Tongue (tissue), 1 donor: ENCODE measurements at regions not wholly inside any gene's neighbourhood (a gene's known extent, or its start where the extent isn't known, plus 50 kb on each side); places are given as distances from the start of the nearest gene placed in this dataset.
A peak's percentile ranks its signal among the peaks of the same experiment; 100 is the strongest.
"Not testable (repeated sequence)": the region's sequence is repeated elsewhere in the genome, so short reads cannot be mapped to it uniquely, and the experiment has no call there.

Source experiments
- DNase-seq: peaks from one replicate; pipeline ENCODE4 v3.0.0-alpha.2; 2015

GRCh38 chr7:82624337-82624736, 180.8 kb upstream of the CACNA2D1 start:
- DNase-seq: no peak

GRCh38 chr7:82623812-82624211, 180.2 kb upstream of the CACNA2D1 start:
- no peak for DNase-seq

- DNase-seq: no peak
These were observed 173.6 kb upstream of the CACNA2D1 start for GRCh38 chr7:82617156-82617555.

- no peak for DNase-seq
These were observed 172.6 kb upstream of the CACNA2D1 start for GRCh38 chr7:82616059-82616728.

GRCh38 chr7:82615527-82615926, 171.9 kb upstream of the CACNA2D1 start:
- no peak for DNase-seq

- no peak for DNase-seq
These were observed 166.2 kb upstream of the CACNA2D1 start for GRCh38 chr7:82609746-82610145.

- peak; percentile 56 for DNase-seq
These were observed 161.8 kb upstream of the CACNA2D1 start for GRCh38 chr7:82605247-82605864.

GRCh38 chr7:82602066-82602465, 158.5 kb upstream of the CACNA2D1 start:
- no peak for DNase-seq

- peak; percentile 15 for DNase-seq
These were observed 157.0 kb upstream of the CACNA2D1 start for GRCh38 chr7:82600531-82600930.

- DNase-seq: no peak
These were observed 156.3 kb upstream of the CACNA2D1 start for GRCh38 chr7:82599895-82600294.

GRCh38 chr7:82598958-82599357, 155.4 kb upstream of the CACNA2D1 start:
- no peak for DNase-seq

- DNase-seq: not testable (repeated sequence)
These were observed 152.2 kb upstream of the CACNA2D1 start for GRCh38 chr7:82595795-82596194.

GRCh38 chr7:82595176-82595575, 151.6 kb upstream of the CACNA2D1 start:
- DNase-seq: no peak

GRCh38 chr7:82594665-82595064, 151.1 kb upstream of the CACNA2D1 start:
- DNase-seq: no peak

- DNase-seq: no peak
These were observed 150.2 kb upstream of the CACNA2D1 start for GRCh38 chr7:82593780-82594179.

- DNase-seq: no peak
These were observed 148.8 kb upstream of the CACNA2D1 start for GRCh38 chr7:82592416-82592815.

- DNase-seq: no peak
These were observed 135.5 kb upstream of the CACNA2D1 start for GRCh38 chr7:82579047-82579446.

GRCh38 chr7:82578430-82578829, 134.9 kb upstream of the CACNA2D1 start:
- peak; percentile 38 for DNase-seq

GRCh38 chr7:82572195-82572880, 128.8 kb upstream of the CACNA2D1 start:
- DNase-seq: peak; percentile 95

GRCh38 chr7:82571047-82571446, 127.5 kb upstream of the CACNA2D1 start:
- DNase-seq: not testable (repeated sequence)

GRCh38 chr7:82567841-82568240, 124.3 kb upstream of the CACNA2D1 start:
- no peak for DNase-seq

- no peak for DNase-seq
These were observed 123.8 kb upstream of the CACNA2D1 start for GRCh38 chr7:82567356-82567755.

GRCh38 chr7:82566752-82567151, 123.2 kb upstream of the CACNA2D1 start:
- peak; percentile 18 for DNase-seq
